ENCODE measurements at regions not wholly inside any gene's neighbourhood (a gene's known extent, or its start where the extent isn't known, plus 50 kb on each side); places are given as distances from the start of the nearest gene placed in this dataset.

DNA sequence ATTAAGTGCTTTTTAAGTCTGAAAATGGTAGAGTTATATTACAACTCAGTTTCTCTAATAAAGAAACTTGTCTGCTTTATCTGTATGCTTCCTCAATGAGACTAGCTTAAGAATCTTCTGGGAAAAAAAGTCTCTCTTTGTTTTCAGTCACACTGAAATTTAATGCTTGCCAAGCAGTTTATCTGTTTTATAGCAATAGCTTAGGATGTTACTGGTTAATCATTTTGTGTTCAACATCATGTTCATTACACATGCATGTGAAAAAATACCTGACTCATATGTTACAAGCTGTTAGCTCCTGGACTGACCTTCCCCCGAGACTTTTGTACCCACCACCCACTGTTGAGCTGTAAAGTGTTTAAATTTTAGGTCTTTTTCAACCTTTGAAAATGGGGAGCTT lies 706.2 kb upstream of the CBLB start:
- DNase-seq: no peak

- DNase-seq: no peak
These were observed 708.4 kb upstream of the CBLB start for GRCh38 chr3:106577241-106577640.

DNA sequence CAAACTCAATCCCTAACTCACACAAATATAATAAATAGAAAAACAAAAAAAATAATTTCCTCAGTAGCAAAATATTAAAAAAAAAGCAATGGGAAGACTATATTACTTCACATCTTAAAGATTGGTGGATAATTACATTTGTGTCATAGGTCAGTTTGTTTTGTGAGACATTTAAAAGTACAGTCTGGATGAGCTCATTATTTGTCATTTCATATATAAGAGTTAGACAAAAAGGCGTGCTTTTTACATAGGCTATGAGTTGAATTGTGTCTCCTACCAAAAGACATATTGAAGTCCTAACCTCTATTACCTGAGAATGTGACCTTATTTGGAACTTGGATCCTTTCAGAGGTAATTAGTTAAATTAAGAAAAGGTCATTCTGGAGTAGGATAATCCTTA lies 710.1 kb upstream of the CBLB start:
- DNase-seq: no peak

DNA sequence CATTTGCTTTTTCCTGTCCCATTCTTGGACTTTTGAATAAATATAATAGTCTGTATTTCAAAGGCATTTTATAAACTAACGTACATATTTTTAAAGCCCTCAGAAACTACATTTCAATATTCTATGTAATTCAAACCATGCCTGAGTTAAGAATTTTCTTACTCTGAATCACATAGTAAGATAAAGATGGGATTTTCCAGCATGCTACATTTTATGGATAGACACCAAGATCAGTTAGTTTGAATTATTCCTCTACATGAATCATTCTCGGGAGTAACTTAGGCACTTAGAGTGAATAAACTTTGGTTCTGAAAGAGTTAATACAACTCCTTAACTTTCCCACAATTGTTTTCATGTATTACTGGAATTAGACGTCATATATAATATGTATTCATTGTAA lies 713.3 kb upstream of the CBLB start:
- DNase-seq: no peak

GRCh38 chr3:106587551-106587950 lies 718.7 kb upstream of the CBLB start:
- no peak for DNase-seq

- no peak for DNase-seq
These were observed 719.9 kb upstream of the CBLB start for GRCh38 chr3:106588739-106589138.

DNA sequence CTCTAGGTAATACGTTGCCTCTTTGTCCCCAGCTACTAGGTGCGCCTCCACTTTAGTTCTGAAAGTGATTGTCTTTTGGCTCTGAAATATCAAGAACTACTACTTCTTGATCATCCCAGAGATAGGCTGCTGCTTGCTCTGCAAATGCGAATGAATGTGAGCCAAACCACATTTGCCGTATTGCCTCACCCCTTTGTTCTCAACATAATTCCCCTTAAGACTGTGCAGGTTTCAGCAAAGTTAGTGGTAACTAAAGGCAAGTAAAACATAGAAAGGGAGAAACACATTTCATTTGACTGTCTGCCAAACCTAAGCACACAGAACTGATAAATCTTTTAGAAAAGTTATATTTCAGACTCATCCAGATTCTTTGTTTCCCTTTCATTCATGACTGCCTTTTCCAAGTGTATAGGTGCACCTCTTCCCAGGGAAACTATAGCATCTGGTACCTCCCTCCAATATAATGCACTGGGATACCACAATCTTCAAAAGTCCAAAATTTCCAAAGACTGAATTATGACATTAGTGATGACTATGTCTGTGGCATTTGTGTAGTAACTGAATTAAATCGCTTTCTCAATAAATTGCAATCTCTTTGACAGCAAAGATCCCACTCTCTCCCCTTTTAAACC lies 720.6 kb upstream of the CBLB start:
- DNase-seq: no peak

- DNase-seq: no peak
These were observed 721.4 kb upstream of the CBLB start for GRCh38 chr3:106590216-106590615.

DNA sequence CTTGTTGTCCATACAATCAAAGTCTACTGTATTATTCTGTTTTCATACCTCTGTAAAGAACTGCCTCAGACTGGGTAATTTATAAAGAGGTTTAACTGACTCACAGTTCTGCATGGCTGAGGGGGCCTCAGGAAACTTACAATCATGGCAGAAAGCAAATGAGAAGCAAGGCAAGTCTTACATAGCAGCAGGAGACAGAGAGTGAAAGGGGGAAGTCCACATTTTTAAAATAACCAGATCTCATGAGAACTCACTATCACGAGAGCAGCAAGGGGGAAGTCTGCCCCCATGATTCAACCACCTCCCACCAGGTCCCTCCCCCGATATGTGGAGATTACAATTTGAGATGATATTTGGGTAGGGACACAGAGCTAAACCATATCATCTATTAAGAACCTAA lies 724.6 kb upstream of the CBLB start:
- no peak for DNase-seq

DNA sequence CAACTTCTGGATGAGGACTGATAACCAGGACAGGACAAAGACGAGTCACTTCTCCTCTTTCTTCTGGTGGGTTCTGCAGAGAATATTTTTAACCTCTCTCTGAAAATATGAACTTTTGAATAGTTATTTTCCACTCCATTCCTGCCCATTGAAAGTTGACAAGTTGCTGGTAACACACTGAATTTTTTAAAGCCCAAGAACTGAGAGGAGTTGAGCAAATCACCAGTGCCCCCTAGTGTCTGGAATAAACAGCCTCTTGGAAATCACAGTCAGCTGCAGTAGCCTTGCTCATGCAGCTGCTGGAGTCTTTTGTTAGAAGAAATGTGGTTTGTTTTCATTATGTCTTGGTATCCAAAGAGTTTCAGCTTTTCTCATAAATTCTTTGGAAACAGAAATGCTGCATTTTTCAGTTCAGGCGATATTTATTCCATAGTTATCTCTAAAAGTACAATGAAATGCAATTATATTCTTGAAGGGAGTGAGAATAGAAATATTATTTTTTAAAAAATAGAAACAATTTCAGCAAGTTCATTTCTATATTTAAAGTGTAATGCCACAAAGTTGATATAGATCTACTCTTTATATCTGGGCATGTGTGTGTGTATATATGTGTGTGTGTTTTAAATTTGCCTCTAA lies 741.0 kb upstream of the CBLB start:
- peak; percentile 77 for DNase-seq

- DNase-seq: no peak
These were observed 741.6 kb upstream of the CBLB start for GRCh38 chr3:106610362-106610959.

DNA sequence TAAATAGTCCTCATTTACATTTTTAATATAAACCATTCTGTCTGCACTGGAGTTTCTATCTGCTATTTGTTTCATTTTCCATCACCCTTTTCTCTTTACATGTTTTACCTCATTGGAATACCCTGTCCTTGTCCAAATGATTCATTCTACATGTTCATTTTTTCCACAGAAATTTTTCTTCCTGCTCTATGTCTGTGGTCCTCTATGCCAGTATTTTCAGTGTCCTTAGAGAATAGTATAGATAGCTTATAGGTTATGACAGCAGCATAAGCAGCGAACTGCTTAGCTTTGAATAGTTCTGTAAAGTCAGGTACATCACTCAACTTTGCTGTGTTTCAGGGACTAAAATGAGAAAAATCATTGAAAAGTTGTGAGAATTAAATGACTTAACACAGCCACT lies 742.3 kb upstream of the CBLB start:
- no peak for DNase-seq

GRCh38 chr3:106611841-106612240 lies 743.0 kb upstream of the CBLB start:
- DNase-seq: no peak

DNA sequence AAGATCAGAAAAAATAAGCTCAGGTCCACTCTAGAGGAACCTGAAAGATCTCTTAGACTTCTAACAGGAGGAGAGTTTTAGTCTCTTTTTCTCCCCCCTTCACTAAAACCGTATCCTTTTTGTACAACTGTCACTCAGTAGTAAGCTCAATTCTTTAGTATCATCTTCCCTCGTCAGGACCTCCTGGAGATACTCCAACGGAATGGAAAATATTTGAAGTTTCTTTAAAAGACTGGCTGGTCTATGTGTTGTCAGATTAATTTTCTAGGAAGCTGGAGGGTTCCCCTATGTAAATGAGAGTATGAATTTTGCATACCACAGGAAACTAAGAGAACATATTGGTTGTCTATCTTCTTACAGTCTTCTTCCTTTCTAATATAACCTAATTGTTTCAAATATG lies 747.7 kb upstream of the CBLB start:
- DNase-seq: no peak

DNA sequence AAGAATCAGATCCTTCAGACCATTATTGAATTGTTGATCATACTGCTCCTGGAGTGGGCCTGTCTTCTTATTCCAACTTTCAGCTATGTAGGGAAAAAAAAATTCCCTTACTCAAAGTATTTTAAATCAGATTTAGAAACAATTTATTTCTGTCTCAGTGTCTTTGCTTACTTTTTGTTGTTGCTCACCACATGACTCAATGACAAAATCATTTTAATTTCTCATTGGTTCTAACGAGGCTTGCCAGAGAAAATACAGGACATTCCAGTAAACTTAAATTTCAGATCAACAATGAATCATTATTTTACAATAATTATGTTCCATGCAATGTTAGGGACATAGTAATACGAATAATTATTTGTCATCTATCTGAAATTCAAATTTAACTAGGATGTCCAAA lies 748.5 kb upstream of the CBLB start:
- no peak for DNase-seq

DNA sequence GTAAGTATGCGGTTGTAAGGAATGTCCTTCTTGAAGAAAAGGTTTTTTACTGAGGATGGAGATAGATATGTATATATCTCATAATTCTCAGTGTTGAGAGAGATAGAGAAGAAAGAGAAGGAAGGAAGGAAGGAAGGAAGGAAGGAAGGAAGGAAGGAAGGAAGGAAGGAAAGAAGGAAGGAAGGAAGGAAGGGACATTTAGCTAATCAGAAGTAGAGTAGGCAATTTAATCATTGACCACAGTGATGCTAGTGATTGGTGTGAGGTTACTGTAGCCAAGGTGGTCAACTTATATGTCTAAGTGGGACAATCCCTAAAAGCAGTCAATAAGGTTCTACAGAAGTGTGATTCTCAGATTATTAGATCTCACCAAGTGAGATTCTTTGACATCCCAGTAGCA lies 751.8 kb upstream of the CBLB start:
- DNase-seq: no peak

DNA sequence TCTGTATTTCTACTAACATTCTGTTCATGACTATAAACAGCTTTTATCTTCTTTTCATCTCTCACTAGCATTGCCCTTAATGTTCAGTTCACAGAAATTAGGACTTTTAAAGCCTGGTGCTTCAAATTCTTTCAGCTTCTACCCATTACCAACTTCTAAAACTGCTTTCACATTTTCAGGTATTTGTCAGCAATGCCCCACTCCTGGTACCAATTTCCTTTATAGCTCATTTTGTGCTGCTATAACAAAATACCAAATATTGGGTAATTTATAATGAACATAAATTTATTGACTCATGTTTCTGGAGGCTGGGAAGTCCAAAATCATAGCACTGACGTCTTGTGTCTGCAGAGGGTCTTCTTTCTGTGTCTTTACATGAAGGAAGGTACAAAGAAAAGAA lies 753.1 kb upstream of the CCDC54 start:
- no peak for DNase-seq

DNA sequence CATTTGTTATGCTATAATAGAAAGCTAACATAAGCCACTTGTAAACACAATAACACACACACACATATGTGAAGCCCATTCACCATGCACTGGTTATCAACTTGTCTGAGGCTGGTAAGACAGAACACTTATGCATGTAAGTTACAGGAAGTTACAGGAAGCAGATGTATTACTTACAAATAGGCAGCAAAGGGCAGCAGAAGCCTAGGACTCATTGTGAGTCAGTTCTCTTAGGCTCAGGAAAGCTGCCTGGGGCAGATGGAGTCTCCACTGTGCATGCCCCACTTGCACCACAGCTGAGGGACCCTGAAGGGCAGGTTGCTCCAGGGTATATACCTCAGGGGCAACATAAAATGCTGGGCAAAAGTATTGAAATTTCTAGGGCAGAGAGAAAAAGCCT lies 748.8 kb upstream of the CCDC54 start:
- DNase-seq: no peak

- DNase-seq: no peak
These were observed 747.9 kb upstream of the CCDC54 start for GRCh38 chr3:106629215-106629832.

GRCh38 chr3:106631373-106632108 lies 745.7 kb upstream of the CCDC54 start:
- DNase-seq: no peak

GRCh38 chr3:106635271-106635670 lies 742.0 kb upstream of the CCDC54 start:
- no peak for DNase-seq

DNA sequence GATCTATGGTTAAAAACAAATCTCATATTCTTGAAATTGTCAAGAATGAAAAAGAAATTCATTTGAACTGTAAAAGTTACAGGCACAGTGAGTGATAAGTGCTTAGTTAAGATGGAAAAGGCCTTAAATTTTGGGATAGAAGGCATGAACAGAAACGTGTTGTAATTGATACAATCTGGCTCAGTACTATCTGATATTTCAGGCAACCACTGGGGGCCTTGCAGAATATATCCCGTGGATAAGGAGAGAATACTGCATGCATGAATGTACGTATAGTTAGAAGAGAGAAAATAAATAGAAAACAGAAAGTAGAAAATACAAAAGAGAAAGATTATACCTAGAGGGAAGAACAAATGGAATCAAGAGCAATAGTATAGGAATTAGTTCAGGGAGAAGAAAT lies 741.4 kb upstream of the CCDC54 start:
- DNase-seq: no peak

- no peak for DNase-seq
These were observed 736.9 kb upstream of the CCDC54 start for GRCh38 chr3:106640353-106640752.

DNA sequence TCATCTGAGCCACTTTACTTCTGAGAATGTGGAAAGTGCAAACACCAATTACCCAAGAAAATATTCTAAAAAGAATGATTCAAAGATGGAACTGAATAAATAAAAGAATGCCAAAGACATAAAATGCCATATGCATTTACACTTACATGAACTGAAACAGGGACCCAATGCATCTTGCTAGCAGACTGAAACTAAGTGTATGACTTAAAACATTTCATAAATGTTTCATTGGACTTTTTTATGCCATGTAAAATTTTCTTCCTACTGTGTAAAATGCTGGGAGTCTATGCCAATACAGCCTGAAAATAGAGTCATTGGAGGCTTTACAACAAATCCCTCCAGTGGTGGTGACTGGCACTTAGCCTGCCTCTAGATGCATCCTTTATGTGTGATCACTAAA lies 735.1 kb upstream of the CCDC54 start:
- no peak for DNase-seq

Data from activated effector memory CD4-positive, alpha-beta T cell treated with anti-CD3 and anti-CD28 coated beads, Interleukin-2, amount 50 U/mL, for 16 hours (primary cell).